DND-41 (cell line): ENCODE measurements at regions not wholly inside any gene's neighbourhood (a gene's known extent, or its start where the extent isn't known, plus 50 kb on each side); places are given as distances from the start of the nearest gene placed in this dataset.

Source experiments
- ATAC-seq: fragments of 200-7000 bp; cut with Tn5 transposase; 3 replicates; pipeline ENCODE4 v1.9.1; 2021; ENCODE audit warnings: low read depth; ENCODE audit not compliant: insufficient read depth
- DNase-seq: peaks from one replicate; pipeline ENCODE4 v3.0.0-alpha.2; 2020
- H2AFZ ChIP-seq: 2 replicates; pipeline ENCODE4 v1.6.0; 2012; ENCODE audit warnings: low read depth, low read length
- H3K27ac ChIP-seq: 2 replicates; pipeline ENCODE4 v1.5.1; 2012; ENCODE audit warnings: low read length, inconsistent platforms
- H3K27me3 ChIP-seq: fragments of 200-600 bp; sonication (generic); 2 replicates; pipeline ENCODE4 v1.6.0; 2012; ENCODE audit warnings: low read length, mild to moderate bottlenecking, inconsistent platforms; ENCODE audit not compliant: insufficient read depth, poor library complexity
- H3K36me3 ChIP-seq: 2 replicates; pipeline ENCODE4 v1.5.1; 2012; ENCODE audit warnings: low read length, inconsistent platforms; ENCODE audit not compliant: insufficient read depth
- H3K4me1 ChIP-seq: 2 replicates; pipeline ENCODE4 v1.5.1; 2012; ENCODE audit warnings: mild to moderate bottlenecking, low read length; ENCODE audit not compliant: insufficient read depth
- H3K4me2 ChIP-seq: 2 replicates; pipeline ENCODE4 v1.6.0; 2012; ENCODE audit warnings: mild to moderate bottlenecking, moderate library complexity, low read length, inconsistent platforms; ENCODE audit not compliant: insufficient read depth
- H3K4me3 ChIP-seq, 2 experiments: fragments of 200-600 bp in 1 of 2; shearing (Covaris generic) in 1 of 2; 2 replicates each; pipeline ENCODE4 v1.5.1; 2012 to 2016; ENCODE audit warnings: inconsistent platforms in 2 of 2, low read length in 2 of 2, mild to moderate bottlenecking in 2 of 2, low read depth in 1 of 2, moderate library complexity in 1 of 2
- H3K79me2 ChIP-seq: 2 replicates; pipeline ENCODE4 v1.6.0; 2012; ENCODE audit warnings: low read length, inconsistent platforms; ENCODE audit not compliant: insufficient read depth
- H3K9ac ChIP-seq: 2 replicates; pipeline ENCODE4 v1.6.0; 2012; ENCODE audit warnings: low read depth, mild to moderate bottlenecking, inconsistent platforms, low read length, moderate library complexity
- H3K9me3 ChIP-seq: 2 replicates; pipeline ENCODE4 v1.5.1; 2012; ENCODE audit warnings: low read length, moderate library complexity, mild to moderate bottlenecking, inconsistent platforms; ENCODE audit not compliant: insufficient read depth, severe bottlenecking
- H4K20me1 ChIP-seq: 2 replicates; pipeline ENCODE4 v1.6.0; 2012; ENCODE audit warnings: low read length; ENCODE audit not compliant: insufficient read depth
- CTCF ChIP-seq: IDR thresholded peaks from 2 replicates; pipeline ENCODE4 v1.5.1; 2012; ENCODE audit warnings: borderline replicate concordance, low read length, moderate library complexity, mild to moderate bottlenecking; ENCODE audit not compliant: poor library complexity, severe bottlenecking; ENCODE audit errors: extremely low read depth
- EZH2 ChIP-seq: IDR thresholded peaks from 3 replicates; pipeline ENCODE4 v1.6.1; 2012; ENCODE audit warnings: borderline replicate concordance, low read depth, mild to moderate bottlenecking, moderate library complexity, low read length, inconsistent platforms; ENCODE audit not compliant: severe bottlenecking

- H3K4me2 ChIP-seq: no peak overlapping the region
- H4K20me1 ChIP-seq: no peaks in the 10 kb centered on the region
- peaks cover 8% of the 10 kb centered on the region for H3K4me1 ChIP-seq
- ATAC-seq (no peak), DNase-seq (no peak)
- H3K27ac ChIP-seq: no peak overlapping the region
- H2AFZ ChIP-seq: no peak overlapping the region
- H3K79me2 ChIP-seq: no peaks in the 10 kb centered on the region
- H3K4me3 ChIP-seq: no peak overlapping the region
- TF ChIP-seq CTCF (no peak), EZH2 (no peak)
- no peaks in the 10 kb centered on the region for H3K27me3 ChIP-seq
- H3K9ac ChIP-seq: no peak overlapping the region
- H3K9me3 ChIP-seq: no peaks in the 10 kb centered on the region
- no peaks in the 10 kb centered on the region for H3K36me3 ChIP-seq
These were observed 83.5 kb upstream of the BOD1 start for GRCh38 chr5:173699966-173700365.

DNA sequence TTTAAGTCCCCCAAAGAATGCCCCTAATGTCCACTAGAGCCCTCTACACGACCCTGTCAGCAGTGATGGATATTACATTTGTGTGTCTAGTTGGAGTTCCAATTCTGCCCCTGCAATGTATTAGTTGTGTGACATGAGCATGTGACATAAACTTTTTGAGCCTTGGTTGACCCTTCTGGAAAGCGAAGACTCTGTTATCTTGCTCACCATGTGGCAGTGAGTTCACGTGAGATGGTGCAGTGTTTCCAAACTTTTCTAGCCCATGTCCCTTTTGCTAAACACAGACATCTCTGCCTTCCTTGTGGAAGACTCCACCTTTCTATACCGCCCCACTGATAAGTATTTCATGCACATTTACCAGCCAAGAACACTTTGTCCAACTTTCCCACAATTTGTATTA is 87.0 kb upstream of the BOD1 start:
- Histone ChIP-seq H3K4me3 (no peak overlapping the region), H3K9me3 (no peaks in the 10 kb centered on the region), H3K9ac (no peak overlapping the region), H3K27ac (no peak overlapping the region), H3K36me3 (no peaks in the 10 kb centered on the region), H3K4me1 (peaks cover 16% of the 10 kb centered on the region), H3K27me3 (no peaks in the 10 kb centered on the region), H2AFZ (no peak overlapping the region), H3K79me2 (no peaks in the 10 kb centered on the region), H3K4me2 (no peak overlapping the region), H4K20me1 (no peaks in the 10 kb centered on the region)
- ATAC-seq (no peak), DNase-seq (no peak)
- TF ChIP-seq EZH2 (no peak), CTCF (no peak)

- peaks cover 15% of the 10 kb centered on the region for H3K4me1 ChIP-seq
- H3K4me3 ChIP-seq: no peak overlapping the region
- H3K4me2 ChIP-seq: no peak overlapping the region
- no peak overlapping the region for H3K27ac ChIP-seq
- H3K9ac ChIP-seq: no peak overlapping the region
- H3K79me2 ChIP-seq: no peaks in the 10 kb centered on the region
- H3K36me3 ChIP-seq: no peaks in the 10 kb centered on the region
- H2AFZ ChIP-seq: no peak overlapping the region
- H3K27me3 ChIP-seq: no peaks in the 10 kb centered on the region
- no peaks in the 10 kb centered on the region for H4K20me1 ChIP-seq
- ATAC-seq (no peak), DNase-seq (no peak)
- TF ChIP-seq CTCF (no peak), EZH2 (no peak)
- H3K9me3 ChIP-seq: no peaks in the 10 kb centered on the region
These were observed 88.4 kb upstream of the BOD1 start for GRCh38 chr5:173704615-173705511.
